ENCODE measurements at regions not wholly inside any gene's neighbourhood (a gene's known extent, or its start where the extent isn't known, plus 50 kb on each side); places are given as distances from the start of the nearest gene placed in this dataset.

DNA sequence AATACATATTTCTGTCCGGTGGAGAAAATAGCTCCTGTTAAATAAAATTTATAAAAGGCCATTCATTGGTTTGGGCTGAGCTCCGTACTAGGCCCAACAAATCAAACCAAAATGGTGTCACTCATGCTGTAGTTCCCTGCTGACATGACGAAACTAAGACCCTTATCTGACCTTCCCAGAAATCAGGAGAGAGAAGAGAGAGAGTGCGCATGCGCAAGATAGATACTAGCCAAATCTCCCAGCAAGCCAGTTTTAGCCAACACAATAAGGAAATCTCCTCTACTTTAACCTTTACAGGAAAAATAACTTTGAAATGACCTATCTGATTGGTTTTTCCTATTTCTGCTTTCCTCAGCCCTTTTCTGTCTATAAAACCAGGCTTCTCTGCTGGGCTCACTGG is 152.7 kb upstream of the RMST start:
- peaks cover under 1% of the 10 kb centered on the region for H3K9me3 Mint-ChIP-seq (ENCODE audit: low read depth)

DNA sequence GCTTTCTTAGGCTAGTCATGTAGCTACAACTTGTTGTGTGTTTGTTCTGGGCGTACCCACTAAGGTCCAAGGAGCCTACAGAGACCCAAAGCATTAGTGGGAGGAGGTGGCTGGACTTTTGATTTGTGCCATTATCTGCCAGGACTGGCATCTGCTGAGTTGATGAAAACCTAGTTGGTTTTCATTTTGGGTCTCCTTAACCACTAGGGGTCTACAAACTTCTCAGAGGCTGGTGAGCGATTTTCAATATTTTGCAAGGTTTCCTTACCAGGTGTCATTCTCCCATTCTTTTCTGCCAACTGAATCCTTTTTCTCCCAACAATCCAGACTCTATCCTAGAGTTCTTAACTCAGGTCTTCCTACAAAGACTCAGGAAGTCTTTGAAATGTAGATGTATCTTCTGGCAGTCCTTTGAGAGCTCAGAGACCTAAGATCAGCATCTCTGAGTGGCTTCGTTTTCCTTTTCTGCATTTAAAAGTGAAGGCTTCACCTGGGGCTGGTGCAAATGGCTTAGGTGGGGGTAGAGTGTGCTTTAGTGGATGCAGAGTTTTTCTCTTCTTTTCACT is 150.0 kb upstream of the RMST start:
- DNase-seq (ENCODE audit: low spot score, unreplicated experiment) = no peak
- TF ChIP-seq, protein P1, sequence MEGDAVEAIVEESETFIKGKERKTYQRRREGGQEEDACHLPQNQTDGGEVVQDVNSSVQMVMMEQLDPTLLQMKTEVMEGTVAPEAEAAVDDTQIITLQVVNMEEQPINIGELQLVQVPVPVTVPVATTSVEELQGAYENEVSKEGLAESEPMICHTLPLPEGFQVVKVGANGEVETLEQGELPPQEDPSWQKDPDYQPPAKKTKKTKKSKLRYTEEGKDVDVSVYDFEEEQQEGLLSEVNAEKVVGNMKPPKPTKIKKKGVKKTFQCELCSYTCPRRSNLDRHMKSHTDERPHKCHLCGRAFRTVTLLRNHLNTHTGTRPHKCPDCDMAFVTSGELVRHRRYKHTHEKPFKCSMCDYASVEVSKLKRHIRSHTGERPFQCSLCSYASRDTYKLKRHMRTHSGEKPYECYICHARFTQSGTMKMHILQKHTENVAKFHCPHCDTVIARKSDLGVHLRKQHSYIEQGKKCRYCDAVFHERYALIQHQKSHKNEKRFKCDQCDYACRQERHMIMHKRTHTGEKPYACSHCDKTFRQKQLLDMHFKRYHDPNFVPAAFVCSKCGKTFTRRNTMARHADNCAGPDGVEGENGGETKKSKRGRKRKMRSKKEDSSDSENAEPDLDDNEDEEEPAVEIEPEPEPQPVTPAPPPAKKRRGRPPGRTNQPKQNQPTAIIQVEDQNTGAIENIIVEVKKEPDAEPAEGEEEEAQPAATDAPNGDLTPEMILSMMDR (IDR thresholded peaks at IDR 0.05; ENCODE audit: unreplicated experiment) = no peak
- Mint-ChIP-seq H3K27ac (no peak overlapping the region), H3K4me1 (ENCODE audit: low read depth) (peaks cover 11% of the 10 kb centered on the region), H3K27me3 (no peaks in the 10 kb centered on the region), H3K9me3 (ENCODE audit: low read depth) (peaks cover 7% of the 10 kb centered on the region), H3K4me3 (ENCODE audit: low read depth) (no peak overlapping the region), H3K36me3 (ENCODE audit: insufficient read depth) (no peaks in the 10 kb centered on the region)

More for the DNA sequence above, 152.7 kb upstream of the RMST start:
- Mint-ChIP-seq H3K36me3 (ENCODE audit: insufficient read depth) (no peaks in the 10 kb centered on the region), H3K27ac (no peak overlapping the region), H3K27me3 (no peaks in the 10 kb centered on the region), H3K4me3 (ENCODE audit: low read depth) (no peak overlapping the region), H3K4me1 (ENCODE audit: low read depth) (peaks cover 11% of the 10 kb centered on the region)
- no peak for DNase-seq (ENCODE audit: low spot score, unreplicated experiment)
- TF ChIP-seq, protein P1 (IDR thresholded peaks at IDR 0.05; ENCODE audit: unreplicated experiment) = no peak

DNA sequence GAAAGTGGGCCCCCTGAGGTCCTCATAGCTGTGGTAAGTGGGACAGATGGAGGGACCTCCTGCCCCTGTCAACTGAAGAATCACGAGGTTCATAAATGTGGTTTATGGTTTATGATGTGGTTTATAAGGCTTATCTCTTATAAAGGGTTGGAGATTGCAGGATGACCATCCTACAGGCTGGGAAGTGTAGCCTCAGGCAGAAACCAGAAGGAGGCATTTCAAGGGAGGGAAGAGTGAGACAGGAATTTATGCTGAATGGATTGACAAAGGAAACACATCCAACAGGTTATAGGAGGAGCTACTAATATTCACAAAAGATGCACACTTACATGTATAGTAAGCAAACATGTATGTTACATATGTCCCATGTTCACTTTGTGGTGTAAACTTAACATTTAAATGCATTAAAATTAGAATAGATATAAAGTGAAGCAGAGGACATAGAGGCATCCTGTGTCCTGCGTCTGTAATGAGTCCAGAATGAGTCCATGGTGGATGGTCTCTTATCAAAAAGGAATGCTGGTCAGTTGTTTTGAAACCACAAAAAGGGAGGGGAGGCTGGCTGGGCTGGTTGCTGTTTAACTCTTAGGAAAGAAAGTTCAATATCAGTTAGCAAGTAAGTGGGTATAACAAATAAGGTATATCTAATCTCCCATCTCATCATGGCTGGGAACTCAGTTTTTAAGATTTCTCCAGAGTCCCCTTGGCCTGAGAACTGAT is 149.0 kb upstream of the RMST start:
- Mint-ChIP-seq H3K4me3 (ENCODE audit: low read depth) (no peak overlapping the region), H3K4me1 (ENCODE audit: low read depth) (peaks cover 11% of the 10 kb centered on the region), H3K27me3 (no peaks in the 10 kb centered on the region), H3K9me3 (ENCODE audit: low read depth) (peaks cover 7% of the 10 kb centered on the region), H3K27ac (no peak overlapping the region), H3K36me3 (ENCODE audit: insufficient read depth) (no peaks in the 10 kb centered on the region)
- TF ChIP-seq, protein P1 (IDR thresholded peaks at IDR 0.05; ENCODE audit: unreplicated experiment) = no peak
- no peak for DNase-seq (ENCODE audit: low spot score, unreplicated experiment)

DNA sequence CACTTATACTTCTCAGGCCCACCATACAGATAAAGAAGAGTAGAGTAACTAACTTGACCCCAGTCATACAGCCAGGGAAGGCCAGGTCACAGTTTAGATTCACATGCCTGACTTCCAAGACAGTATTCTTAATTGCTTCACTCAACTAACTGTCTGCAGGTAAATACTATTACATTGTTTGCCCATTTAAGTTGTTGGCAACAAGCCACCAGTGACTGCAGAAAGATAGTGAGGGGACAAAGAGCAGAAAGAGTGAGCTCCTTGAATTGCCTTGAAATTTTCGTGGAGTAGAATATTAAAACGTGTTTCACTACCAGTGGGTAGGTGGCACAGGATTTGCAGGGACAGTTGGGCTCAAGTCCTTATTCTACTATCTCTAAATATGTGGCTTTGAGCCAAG is 146.3 kb upstream of the RMST start:
- peaks cover 11% of the 10 kb centered on the region for H3K4me1 Mint-ChIP-seq (ENCODE audit: low read depth)
- no peaks in the 10 kb centered on the region for H3K27me3 Mint-ChIP-seq
- DNase-seq (ENCODE audit: low spot score, unreplicated experiment) = no peak
- no peak overlapping the region for H3K4me3 Mint-ChIP-seq (ENCODE audit: low read depth)
- no peaks in the 10 kb centered on the region for H3K36me3 Mint-ChIP-seq (ENCODE audit: insufficient read depth)
- TF ChIP-seq, protein P1 (IDR thresholded peaks at IDR 0.05; ENCODE audit: unreplicated experiment) = no peak
- no peak overlapping the region for H3K27ac Mint-ChIP-seq
- peaks cover 7% of the 10 kb centered on the region for H3K9me3 Mint-ChIP-seq (ENCODE audit: low read depth)

DNA sequence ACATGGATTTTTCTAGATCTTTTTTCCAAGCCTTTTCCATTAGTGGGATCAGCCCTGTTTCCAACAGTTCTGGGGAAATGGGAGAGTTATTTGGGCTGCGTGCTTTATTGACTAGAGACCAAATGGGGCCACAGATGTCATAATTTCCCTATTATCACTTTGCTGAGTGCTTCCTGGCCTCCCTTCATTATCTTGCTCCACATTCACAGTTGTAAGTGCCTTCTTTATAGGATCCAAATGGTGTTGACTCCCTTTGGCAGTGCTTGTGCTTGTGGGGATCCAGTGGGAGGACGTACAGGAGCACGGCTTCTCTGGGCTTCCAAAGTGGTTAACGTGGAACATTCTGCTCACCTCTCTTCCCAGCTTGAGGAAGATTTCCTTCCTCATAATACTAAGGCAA is 141.0 kb upstream of the RMST start:
- Mint-ChIP-seq H3K27ac (no peak overlapping the region), H3K4me3 (ENCODE audit: low read depth) (no peak overlapping the region), H3K27me3 (peaks cover 6% of the 10 kb centered on the region), H3K4me1 (ENCODE audit: low read depth) (no peaks in the 10 kb centered on the region), H3K36me3 (ENCODE audit: insufficient read depth) (no peaks in the 10 kb centered on the region), H3K9me3 (ENCODE audit: low read depth) (peaks cover 3% of the 10 kb centered on the region)
- DNase-seq (ENCODE audit: low spot score, unreplicated experiment) = no peak
- TF ChIP-seq, protein P1 (IDR thresholded peaks at IDR 0.05; ENCODE audit: unreplicated experiment) = no peak

Data from progenitor cell of endocrine pancreas (in vitro differentiated cells).